Gastroesophageal sphincter (tissue), 4 donors: ENCODE measurements at regions not wholly inside any gene's neighbourhood (a gene's known extent, or its start where the extent isn't known, plus 50 kb on each side); places are given as distances from the start of the nearest gene placed in this dataset.

ENCODE experiments used
- ATAC-seq: fragments of 150-250 bp; one replicate; pipeline ENCODE4 v1.9.1; 2016; ENCODE audit warnings: mild to moderate bottlenecking, moderate library complexity
- H3K27ac ChIP-seq, 4 donors: fragments of 200-600 bp; sonication (generic) in 3 of 4; 1 replicate in 3 of 4; 2 replicates in 1 of 4; pipeline ENCODE4 v1.5.1; 2016 to 2019
- H3K27me3 ChIP-seq: fragments of 200-600 bp; sonication (generic); one replicate; pipeline ENCODE4 v1.5.1; 2019
- H3K36me3 ChIP-seq, 2 donors: fragments of 200-600 bp; sonication (generic); one replicate each; pipeline ENCODE4 v1.5.1; 2019; ENCODE audit warnings: control low read depth in 1 of 2
- H3K4me1 ChIP-seq, 3 donors: fragments of 200-600 bp; sonication (generic); 1 replicate in 2 of 3; 2 replicates in 1 of 3; pipeline ENCODE4 v1.5.1; 2016 to 2019; ENCODE audit warnings: control low read depth in 2 of 3
- H3K4me3 ChIP-seq, 2 donors: fragments of 200-600 bp; sonication (generic); one replicate each; pipeline ENCODE4 v1.5.1; 2019; ENCODE audit warnings: mild to moderate bottlenecking in 1 of 2, moderate library complexity in 1 of 2
- H3K9me3 ChIP-seq, 3 donors: fragments of 200-600 bp; sonication (generic); one replicate each; pipeline ENCODE4 v1.5.1; 2017 to 2019; ENCODE audit warnings: control low read depth in 2 of 3
- CTCF ChIP-seq, 4 experiments: fragments of 200-600 bp in 2 of 4; fragments of 450-650 bp in 2 of 4; sonication (generic) in 1 of 4; IDR thresholded peaks; one replicate each; pipeline ENCODE4 v1.5.1; 2017 to 2019; ENCODE audit warnings: antibody characterized with exemption in 4 of 4, mild to moderate bottlenecking in 2 of 4, moderate library complexity in 2 of 4
- EP300 ChIP-seq: sonication (generic); formaldehyde crosslinking; IDR thresholded peaks from one replicate; pipeline ENCODE4 v1.6.1; 2017; ENCODE audit warnings: antibody characterized with exemption, mild to moderate bottlenecking
- POLR2A ChIP-seq, 2 donors: fragments of 450-650 bp; IDR thresholded peaks; one replicate each; pipeline ENCODE4 v1.6.1; 2017; ENCODE audit warnings: antibody characterized with exemption in 2 of 2, mild to moderate bottlenecking in 2 of 2, moderate library complexity in 1 of 2
- POLR2AphosphoS5 ChIP-seq: sonication (generic); formaldehyde crosslinking; IDR thresholded peaks from one replicate; pipeline ENCODE4 v1.6.1; 2017; ENCODE audit warnings: antibody characterized with exemption
- WGBS, 2 donors: methylation state at CpG; one replicate each; pipeline ENCODE4 v1.1.5; 2018; ENCODE audit warnings: low coverage in 1 of 2; 5-methylcytosine and 5-hydroxymethylcytosine counted together

- WGBS, 2 donors, result 78 to 84% methylated on average over 6 to 8 of the region's 8 CpGs
- Histone ChIP-seq H3K4me3 (no peak overlapping the region), H3K27me3 (no peaks in the 10 kb centered on the region), H3K27ac (peak overlapping the region in 3 of 4 donors; percentile 64 to 86 (median 85)), H3K4me1 (peaks cover 0 to 28% (median 8%) of the 10 kb centered on the region in 3 donors), H3K36me3 (no peaks in the 10 kb centered on the region), H3K9me3 (no peaks in the 10 kb centered on the region)
- TF ChIP-seq POLR2AphosphoS5 (peak; percentile 25), POLR2A (IDR thresholded peaks at IDR 0.05) (no peak), EP300 (no peak)
- no peak for ATAC-seq
These were observed 56.6 kb upstream of the CALM2 start for GRCh38 chr2:47232738-47233415.

- Histone ChIP-seq H3K4me3 (no peak overlapping the region), H3K27me3 (no peaks in the 10 kb centered on the region), H3K4me1 (peaks cover 2 to 29% (median 12%) of the 10 kb centered on the region in 3 donors), H3K27ac (peak overlapping the region; percentile 85 to 89 (median 86)), H3K36me3 (no peaks in the 10 kb centered on the region), H3K9me3 (no peaks in the 10 kb centered on the region)
- TF ChIP-seq CTCF (IDR thresholded peaks at IDR 0.05) (no peak), POLR2AphosphoS5 (peak; percentile 83), EP300 (no peak), POLR2A (IDR thresholded peaks at IDR 0.05) (no peak)
- WGBS, 2 donors, result 7 to 10% methylated on average over 2 to 4 of the region's 4 CpGs
- peak; percentile 95 for ATAC-seq
These were observed 54.1 kb upstream of the CALM2 start for GRCh38 chr2:47230418-47230817.

GRCh38 chr2:47227532-47228279, 51.4 kb upstream of the CALM2 start:
- no peak for ATAC-seq
- peak overlapping the region in 2 of 4 donors; percentile 14 to 86 for H3K27ac ChIP-seq
- H3K36me3 ChIP-seq, result no peaks in the 10 kb centered on the region
- no peak overlapping the region for H3K4me3 ChIP-seq
- no peaks in the 10 kb centered on the region for H3K27me3 ChIP-seq
- no peak for TF ChIP-seq POLR2A (IDR thresholded peaks at IDR 0.05)
- TF ChIP-seq CTCF (IDR thresholded peaks at IDR 0.05), result no peak
- no peak for TF ChIP-seq EP300
- TF ChIP-seq POLR2AphosphoS5, result no peak
- peaks cover 2 to 45% (median 14%) of the 10 kb centered on the region in 3 donors for H3K4me1 ChIP-seq
- 86 to 89% methylated on average over 1 to 3 of the region's 9 CpGs for WGBS, 2 donors
- no peaks in the 10 kb centered on the region for H3K9me3 ChIP-seq

- H3K27ac ChIP-seq, result peak overlapping the region in 2 of 4 donors; percentile 51 to 60
- 34 to 52% methylated on average over 6 of the region's 6 CpGs for WGBS, 2 donors
- peaks cover 2 to 46% (median 14%) of the 10 kb centered on the region in 3 donors for H3K4me1 ChIP-seq
- no peaks in the 10 kb centered on the region for H3K9me3 ChIP-seq
- no peak for ATAC-seq
- H3K27me3 ChIP-seq, result no peaks in the 10 kb centered on the region
- no peak overlapping the region for H3K4me3 ChIP-seq
- no peaks in the 10 kb centered on the region for H3K36me3 ChIP-seq
- no peak for TF ChIP-seq POLR2AphosphoS5
- TF ChIP-seq POLR2A (IDR thresholded peaks at IDR 0.05), result no peak
- TF ChIP-seq EP300, result no peak
- no peak for TF ChIP-seq CTCF (IDR thresholded peaks at IDR 0.05)
These were observed 50.6 kb upstream of the CALM2 start for GRCh38 chr2:47226923-47227220.

GRCh38 chr2:47226132-47226922, 50.0 kb upstream of the CALM2 start:
- H3K27ac ChIP-seq, result peak overlapping the region in 3 of 4 donors; percentile 15 to 60 (median 51)
- H3K9me3 ChIP-seq, result no peaks in the 10 kb centered on the region
- TF ChIP-seq POLR2AphosphoS5, result peak; percentile 42
- no peak for TF ChIP-seq CTCF (IDR thresholded peaks at IDR 0.05)
- TF ChIP-seq EP300, result no peak
- H3K4me3 ChIP-seq, result no peak overlapping the region
- no peaks in the 10 kb centered on the region for H3K36me3 ChIP-seq
- peaks cover 2 to 46% (median 14%) of the 10 kb centered on the region in 3 donors for H3K4me1 ChIP-seq
- ATAC-seq, result no peak
- 34 to 54% methylated on average over 3 to 4 of the region's 4 CpGs for WGBS, 2 donors
- H3K27me3 ChIP-seq, result no peaks in the 10 kb centered on the region
